Inflammatory macrophage (primary cell): ENCODE measurements at regions not wholly inside any gene's neighbourhood (a gene's known extent, or its start where the extent isn't known, plus 50 kb on each side); places are given as distances from the start of the nearest gene placed in this dataset.

Source experiments
- DNase-seq, 2 donors: peaks; one replicate each; pipeline ENCODE4 v3.0.0-alpha.2; 2020 to 2022

GRCh38 chr5:96064877-96065276, 103.2 kb upstream of the ELL2 start:
- DNase-seq, result no peak

GRCh38 chr5:96062836-96063235, 101.2 kb upstream of the ELL2 start:
- DNase-seq, result no peak

- DNase-seq, result no peak
Measured at GRCh38 chr5:96058084-96058483, 96.4 kb upstream of the ELL2 start.

GRCh38 chr5:96054311-96055030, 92.8 kb upstream of the ELL2 start:
- peak in 1 of 2 donors; percentile 30 for DNase-seq

- DNase-seq, result no peak
Measured at GRCh38 chr5:96053063-96053735, 91.5 kb upstream of the ELL2 start.

- DNase-seq, result no peak
Measured at GRCh38 chr5:96052374-96052773, 90.7 kb upstream of the ELL2 start.

GRCh38 chr5:96051401-96051830, 89.8 kb upstream of the ELL2 start:
- DNase-seq, result no peak

GRCh38 chr5:96050273-96050880, 88.7 kb upstream of the ELL2 start:
- peak in 1 of 2 donors; percentile 15 for DNase-seq

- peak in 1 of 2 donors; percentile 26 for DNase-seq
Measured at GRCh38 chr5:96049398-96050272, 88.0 kb upstream of the ELL2 start.

- no peak for DNase-seq
Measured at GRCh38 chr5:96048763-96049162, 87.1 kb upstream of the ELL2 start.

- DNase-seq, result no peak
Measured at GRCh38 chr5:96045888-96046287, 84.2 kb upstream of the ELL2 start.

- DNase-seq, result peak; percentile 53 to 71
Measured at GRCh38 chr5:96043446-96043845, 81.8 kb upstream of the ELL2 start.

GRCh38 chr5:96037128-96037527, 75.5 kb upstream of the ELL2 start:
- no peak for DNase-seq

- no peak for DNase-seq
Measured at GRCh38 chr5:96036301-96036700, 74.7 kb upstream of the ELL2 start.

GRCh38 chr5:96035796-96036195, 74.1 kb upstream of the ELL2 start:
- no peak for DNase-seq

- DNase-seq, result no peak
Measured at GRCh38 chr5:96033116-96033515, 71.5 kb upstream of the ELL2 start.

GRCh38 chr5:96031811-96032261, 70.2 kb upstream of the ELL2 start:
- DNase-seq, result no peak

- no peak for DNase-seq
Measured at GRCh38 chr5:96031180-96031579, 69.5 kb upstream of the ELL2 start.

- DNase-seq, result no peak
Measured at GRCh38 chr5:96026406-96027041, 64.9 kb upstream of the ELL2 start.

GRCh38 chr5:96024683-96025475, 63.2 kb upstream of the ELL2 start:
- DNase-seq, result no peak

- DNase-seq, result no peak
Measured at GRCh38 chr5:96023518-96023917, 61.9 kb upstream of the ELL2 start.
